H1 (cell line): ENCODE measurements at regions not wholly inside any gene's neighbourhood (a gene's known extent, or its start where the extent isn't known, plus 50 kb on each side); places are given as distances from the start of the nearest gene placed in this dataset.

Experiments
- CBX8 ChIP-seq: fragments of 300-800, 300-1000 bp; sonication (generic); IDR thresholded peaks from 2 replicates; pipeline ENCODE4 v1.7.1; 2016; ENCODE audit warnings: low read depth, low read length, borderline replicate concordance
- E2F6 ChIP-seq: IDR thresholded peaks from 2 replicates; pipeline ENCODE4 v1.6.1; 2012; ENCODE audit warnings: inconsistent platforms

DNA sequence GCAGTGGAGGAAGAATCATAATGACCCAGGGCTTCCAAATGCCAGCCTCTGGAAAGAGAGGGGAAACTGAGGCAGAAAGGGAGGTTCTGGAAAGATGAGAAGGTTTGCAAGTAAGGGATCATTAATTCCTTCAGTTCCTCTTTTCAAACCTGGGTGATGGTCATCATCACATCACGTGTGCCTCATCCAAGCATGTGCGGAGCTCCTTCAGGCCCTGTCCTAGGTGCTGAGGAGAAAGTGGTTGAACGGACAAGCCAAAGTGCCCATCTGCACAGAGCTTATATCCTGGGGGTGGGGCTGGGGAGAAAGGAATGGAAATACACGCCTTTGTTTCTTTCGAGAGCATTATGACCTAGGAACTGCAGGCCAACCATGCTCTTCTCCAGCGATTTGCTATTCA is 60.2 kb upstream of the AFF3 start (continued):
- TF ChIP-seq E2F6 (no peak), CBX8 (no peak)
